ENCODE measurements at regions not wholly inside any gene's neighbourhood (a gene's known extent, or its start where the extent isn't known, plus 50 kb on each side); places are given as distances from the start of the nearest gene placed in this dataset.

DNA sequence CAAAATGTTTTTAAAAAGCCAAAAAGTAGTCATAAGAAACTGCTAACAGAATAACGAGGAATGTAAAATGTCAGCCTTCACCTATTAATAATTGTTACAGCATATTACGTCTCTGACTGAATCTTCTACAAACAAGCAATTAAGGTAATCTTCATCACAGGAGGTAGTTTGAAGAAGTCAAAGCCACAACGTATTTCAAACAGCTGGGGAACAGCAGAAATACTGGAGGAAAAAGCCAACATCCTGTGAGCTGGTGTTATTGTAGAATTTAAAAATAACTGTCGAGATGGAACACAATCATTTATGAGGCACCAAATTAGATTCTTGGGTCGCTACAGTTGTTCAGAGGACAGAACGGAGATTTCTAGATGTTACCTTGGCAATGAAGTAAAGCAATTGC, 450.5 kb downstream of the AGTPBP1 start:
- Histone ChIP-seq H3K9me3 (no peaks in the 10 kb centered on the region), H3K4me3 (no peak overlapping the region), H3K4me1 (no peaks in the 10 kb centered on the region), H3K27me3 (no peaks in the 10 kb centered on the region), H3K36me3 (no peaks in the 10 kb centered on the region), H3K27ac (no peak overlapping the region)
- intact Hi-C loops (cut with DNase I) = no loop called here
- TF ChIP-seq, protein P1, sequence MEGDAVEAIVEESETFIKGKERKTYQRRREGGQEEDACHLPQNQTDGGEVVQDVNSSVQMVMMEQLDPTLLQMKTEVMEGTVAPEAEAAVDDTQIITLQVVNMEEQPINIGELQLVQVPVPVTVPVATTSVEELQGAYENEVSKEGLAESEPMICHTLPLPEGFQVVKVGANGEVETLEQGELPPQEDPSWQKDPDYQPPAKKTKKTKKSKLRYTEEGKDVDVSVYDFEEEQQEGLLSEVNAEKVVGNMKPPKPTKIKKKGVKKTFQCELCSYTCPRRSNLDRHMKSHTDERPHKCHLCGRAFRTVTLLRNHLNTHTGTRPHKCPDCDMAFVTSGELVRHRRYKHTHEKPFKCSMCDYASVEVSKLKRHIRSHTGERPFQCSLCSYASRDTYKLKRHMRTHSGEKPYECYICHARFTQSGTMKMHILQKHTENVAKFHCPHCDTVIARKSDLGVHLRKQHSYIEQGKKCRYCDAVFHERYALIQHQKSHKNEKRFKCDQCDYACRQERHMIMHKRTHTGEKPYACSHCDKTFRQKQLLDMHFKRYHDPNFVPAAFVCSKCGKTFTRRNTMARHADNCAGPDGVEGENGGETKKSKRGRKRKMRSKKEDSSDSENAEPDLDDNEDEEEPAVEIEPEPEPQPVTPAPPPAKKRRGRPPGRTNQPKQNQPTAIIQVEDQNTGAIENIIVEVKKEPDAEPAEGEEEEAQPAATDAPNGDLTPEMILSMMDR (IDR thresholded peaks at IDR 0.05) = no peak
- ATAC-seq (no peak), DNase-seq (no peak)

DNA sequence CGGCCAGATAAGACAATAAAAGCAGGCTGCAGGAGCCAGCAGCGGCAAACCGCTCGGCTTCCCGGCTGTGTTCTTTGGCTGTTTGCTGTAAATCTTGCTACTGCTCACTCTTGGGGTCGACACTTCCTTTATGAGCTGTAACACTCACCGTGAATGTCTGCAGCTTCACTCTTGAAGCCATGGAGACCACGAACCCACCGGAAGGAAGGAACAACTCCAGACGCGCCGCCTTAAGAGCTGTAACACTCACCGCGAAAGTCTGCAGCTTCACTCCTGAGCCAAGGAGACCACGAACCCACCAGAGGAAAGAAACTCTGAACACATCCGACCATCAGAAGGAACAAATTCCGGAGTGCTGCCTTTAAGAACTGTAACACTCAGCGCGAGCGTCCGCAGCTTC, 451.7 kb downstream of the AGTPBP1 start:
- ATAC-seq = no peak
- H3K4me1 ChIP-seq = no peaks in the 10 kb centered on the region
- H3K36me3 ChIP-seq = no peaks in the 10 kb centered on the region
- no peak overlapping the region for H3K27ac ChIP-seq
- H3K9me3 ChIP-seq = no peaks in the 10 kb centered on the region
- H3K27me3 ChIP-seq = no peaks in the 10 kb centered on the region
- no peak for DNase-seq
- TF ChIP-seq, protein P1 (IDR thresholded peaks at IDR 0.05) = no peak
- intact Hi-C loops (cut with DNase I) = no loop called here
- no peak overlapping the region for H3K4me3 ChIP-seq

GRCh38 chr9:85289142-85289541, 452.6 kb downstream of the AGTPBP1 start:
- Histone ChIP-seq H3K27me3 (no peaks in the 10 kb centered on the region), H3K9me3 (no peaks in the 10 kb centered on the region), H3K4me3 (no peak overlapping the region), H3K4me1 (no peaks in the 10 kb centered on the region), H3K36me3 (no peaks in the 10 kb centered on the region), H3K27ac (no peak overlapping the region)
- DNase-seq (no peak), ATAC-seq (no peak)
- TF ChIP-seq, protein P1 (IDR thresholded peaks at IDR 0.05) = no peak
- intact Hi-C loops (cut with DNase I) = no loop called here

DNA sequence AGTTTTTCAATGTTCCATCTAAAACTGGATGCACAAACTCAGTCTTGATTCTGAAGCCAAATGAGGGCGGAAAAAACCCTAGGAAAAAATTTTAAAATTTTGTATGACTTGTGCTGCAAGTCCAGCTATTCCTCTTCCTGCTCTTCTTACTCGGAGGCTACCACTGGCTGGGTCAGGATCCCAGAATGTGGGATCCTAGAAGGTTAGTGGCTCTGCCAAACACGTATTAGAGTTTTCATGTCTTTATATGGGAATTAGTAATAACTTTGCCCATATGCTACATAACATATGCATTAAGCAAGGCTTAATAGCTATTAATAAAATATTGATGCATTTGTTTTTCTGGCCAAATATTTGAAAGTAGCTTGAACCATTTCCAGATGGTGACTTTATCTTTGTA, 458.3 kb downstream of the AGTPBP1 start:
- H3K36me3 ChIP-seq = no peaks in the 10 kb centered on the region

GRCh38 chr9:85278769-85279168, 463.0 kb downstream of the AGTPBP1 start:
- Histone ChIP-seq H3K27me3 (no peaks in the 10 kb centered on the region), H3K36me3 (no peaks in the 10 kb centered on the region), H3K4me1 (no peaks in the 10 kb centered on the region), H3K27ac (no peak overlapping the region), H3K4me3 (no peak overlapping the region), H3K9me3 (no peaks in the 10 kb centered on the region)
- TF ChIP-seq, protein P1 (IDR thresholded peaks at IDR 0.05) = no peak
- DNase-seq (no peak), ATAC-seq (no peak)
- intact Hi-C loops (cut with DNase I) = no loop called here

More for the DNA sequence above, 458.3 kb downstream of the AGTPBP1 start:
- intact Hi-C loops (cut with DNase I) = no loop called here
- DNase-seq (no peak), ATAC-seq (no peak)
- Histone ChIP-seq H3K27me3 (no peaks in the 10 kb centered on the region), H3K27ac (no peak overlapping the region), H3K9me3 (no peaks in the 10 kb centered on the region), H3K4me1 (no peaks in the 10 kb centered on the region), H3K4me3 (no peak overlapping the region)
- TF ChIP-seq, protein P1 (IDR thresholded peaks at IDR 0.05) = no peak

- Histone ChIP-seq H3K4me3 (no peak overlapping the region), H3K36me3 (no peaks in the 10 kb centered on the region), H3K9me3 (no peaks in the 10 kb centered on the region), H3K4me1 (no peaks in the 10 kb centered on the region), H3K27me3 (no peaks in the 10 kb centered on the region), H3K27ac (no peak overlapping the region)
- ATAC-seq (no peak), DNase-seq (no peak)
- intact Hi-C loops (cut with DNase I) = no loop called here
- TF ChIP-seq, protein P1 (IDR thresholded peaks at IDR 0.05) = no peak
Observed at GRCh38 chr9:85276741-85277140, 465.0 kb downstream of the AGTPBP1 start.
